Neural crest cell (in vitro differentiated cells): ENCODE measurements at regions not wholly inside any gene's neighbourhood (a gene's known extent, or its start where the extent isn't known, plus 50 kb on each side); places are given as distances from the start of the nearest gene placed in this dataset.

Experiments used
- DNase-seq: peaks from one replicate; pipeline ENCODE4 v3.0.0; 2021; ENCODE audit warnings: low read depth, mixed read lengths, low spot score
- H3K27ac Mint-ChIP-seq: one replicate; pipeline ENCODE4 v1.8.0; 2021; ENCODE audit warnings: mild to moderate bottlenecking, mixed read lengths; ENCODE audit not compliant: unreplicated experiment
- H3K27me3 Mint-ChIP-seq: 2 replicates; pipeline ENCODE4 v1.8.0; 2021; ENCODE audit warnings: low read depth, mild to moderate bottlenecking, mixed read lengths
- H3K36me3 Mint-ChIP-seq: 2 replicates; pipeline ENCODE4 v1.8.0; 2021; ENCODE audit warnings: low read depth, mild to moderate bottlenecking, mixed read lengths
- H3K4me1 Mint-ChIP-seq: 2 replicates; pipeline ENCODE4 v1.8.0; 2021; ENCODE audit warnings: mixed read lengths
- H3K4me3 Mint-ChIP-seq: one replicate; pipeline ENCODE4 v1.8.0; 2021; ENCODE audit warnings: mild to moderate bottlenecking, mixed read lengths
- H3K9me3 Mint-ChIP-seq: 2 replicates; pipeline ENCODE4 v1.8.0; 2021; ENCODE audit warnings: mixed read lengths
- TF ChIP-seq, protein P1 (sequence below): fragments of 200-600 bp; sonication (generic); conservative IDR thresholded peaks from 2 replicates; pipeline ENCODE4 v1.5.0; 2021; ENCODE audit warnings: antibody characterized with exemption, mild to moderate bottlenecking

DNA sequence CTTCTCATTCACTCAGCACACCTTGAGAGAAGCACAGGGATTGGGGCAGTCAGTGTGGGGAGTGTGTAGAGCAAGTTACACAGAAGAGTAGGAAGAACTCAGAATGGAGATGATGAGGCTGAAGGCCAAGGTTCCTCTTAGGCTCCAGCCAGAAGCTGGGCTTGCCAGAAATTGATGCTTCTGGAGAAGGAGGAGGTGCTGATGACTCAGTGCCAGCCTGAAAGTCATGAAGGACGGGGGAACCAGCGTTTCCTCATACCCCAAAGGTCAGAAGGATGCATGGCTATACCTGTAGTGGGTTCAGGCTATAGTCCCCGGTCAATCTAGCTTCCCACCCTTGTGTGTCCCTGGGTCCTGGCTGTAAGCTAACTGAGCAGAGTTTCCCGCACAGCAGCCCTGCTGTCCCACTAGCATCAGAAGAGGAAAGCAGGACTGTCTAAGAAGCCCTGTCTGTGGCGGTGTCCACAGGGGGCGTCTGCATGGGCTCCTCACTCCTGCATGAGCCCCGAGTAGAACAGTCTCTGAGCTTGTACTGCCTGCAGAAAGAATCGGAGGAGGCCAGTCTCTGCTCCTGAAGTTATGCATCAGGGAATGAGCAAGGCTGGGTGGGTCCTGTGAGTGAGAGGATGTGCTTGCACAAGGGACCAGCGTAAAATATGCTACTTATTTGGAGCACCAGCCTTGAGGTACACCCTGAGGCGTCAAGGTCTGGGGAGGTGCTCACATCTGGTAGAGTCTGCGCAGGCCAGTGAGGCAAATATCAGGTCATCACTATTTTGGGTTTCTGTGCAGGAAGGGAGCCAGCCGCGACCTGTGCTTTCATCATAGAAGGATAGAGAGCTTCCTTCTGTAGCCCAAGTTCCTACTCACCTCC lies 148.5 kb downstream of the MRPL14 start:
- TF ChIP-seq, protein P1, sequence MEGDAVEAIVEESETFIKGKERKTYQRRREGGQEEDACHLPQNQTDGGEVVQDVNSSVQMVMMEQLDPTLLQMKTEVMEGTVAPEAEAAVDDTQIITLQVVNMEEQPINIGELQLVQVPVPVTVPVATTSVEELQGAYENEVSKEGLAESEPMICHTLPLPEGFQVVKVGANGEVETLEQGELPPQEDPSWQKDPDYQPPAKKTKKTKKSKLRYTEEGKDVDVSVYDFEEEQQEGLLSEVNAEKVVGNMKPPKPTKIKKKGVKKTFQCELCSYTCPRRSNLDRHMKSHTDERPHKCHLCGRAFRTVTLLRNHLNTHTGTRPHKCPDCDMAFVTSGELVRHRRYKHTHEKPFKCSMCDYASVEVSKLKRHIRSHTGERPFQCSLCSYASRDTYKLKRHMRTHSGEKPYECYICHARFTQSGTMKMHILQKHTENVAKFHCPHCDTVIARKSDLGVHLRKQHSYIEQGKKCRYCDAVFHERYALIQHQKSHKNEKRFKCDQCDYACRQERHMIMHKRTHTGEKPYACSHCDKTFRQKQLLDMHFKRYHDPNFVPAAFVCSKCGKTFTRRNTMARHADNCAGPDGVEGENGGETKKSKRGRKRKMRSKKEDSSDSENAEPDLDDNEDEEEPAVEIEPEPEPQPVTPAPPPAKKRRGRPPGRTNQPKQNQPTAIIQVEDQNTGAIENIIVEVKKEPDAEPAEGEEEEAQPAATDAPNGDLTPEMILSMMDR: no peak
- Mint-ChIP-seq H3K36me3 (no peaks in the 10 kb centered on the region), H3K27me3 (no peaks in the 10 kb centered on the region)

DNA sequence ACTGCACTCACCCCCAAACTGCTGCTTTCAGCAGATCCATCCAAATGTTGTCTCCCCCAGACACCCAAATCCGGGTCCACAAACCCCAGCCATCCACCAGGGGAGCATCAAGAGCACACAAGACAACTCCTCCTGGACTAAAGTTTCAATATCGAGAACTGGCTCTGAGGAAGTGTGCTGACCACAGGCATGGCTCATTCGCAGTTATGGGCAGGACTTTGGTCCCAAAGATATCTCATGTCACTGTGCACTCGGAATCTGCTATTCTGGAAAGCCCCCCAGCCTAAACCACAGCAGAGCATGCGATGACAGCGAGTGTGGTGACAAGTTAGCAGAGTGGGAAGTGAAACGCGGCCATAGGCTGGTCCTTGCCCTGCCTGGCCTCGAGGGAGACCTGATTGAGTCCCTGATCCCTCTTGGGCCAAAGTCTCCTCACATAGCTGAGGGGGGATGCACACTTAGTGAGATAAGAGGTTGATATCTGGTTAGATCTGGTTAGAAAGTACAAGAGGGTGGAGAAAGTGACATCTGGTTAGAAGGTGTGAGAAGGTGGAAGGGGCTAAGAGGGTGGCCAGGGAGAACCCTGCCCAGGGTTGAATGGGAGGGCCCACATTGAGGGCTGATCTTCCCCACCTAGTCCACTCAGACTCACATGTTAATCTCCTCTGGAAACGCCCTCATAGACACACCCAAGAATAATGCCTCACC lies 149.7 kb downstream of the MRPL14 start:
- Mint-ChIP-seq H3K4me1 (no peaks in the 10 kb centered on the region), H3K27me3 (no peaks in the 10 kb centered on the region), H3K36me3 (no peaks in the 10 kb centered on the region), H3K4me3 (no peak overlapping the region), H3K27ac (no peak overlapping the region), H3K9me3 (no peaks in the 10 kb centered on the region)
- TF ChIP-seq, protein P1: no peak
- no peak for DNase-seq

More for the DNA sequence above, 148.5 kb downstream of the MRPL14 start:
- H3K4me1 Mint-ChIP-seq: no peaks in the 10 kb centered on the region
- H3K4me3 Mint-ChIP-seq: no peak overlapping the region
- DNase-seq: no peak
- H3K27ac Mint-ChIP-seq: no peak overlapping the region
- no peaks in the 10 kb centered on the region for H3K9me3 Mint-ChIP-seq

DNA sequence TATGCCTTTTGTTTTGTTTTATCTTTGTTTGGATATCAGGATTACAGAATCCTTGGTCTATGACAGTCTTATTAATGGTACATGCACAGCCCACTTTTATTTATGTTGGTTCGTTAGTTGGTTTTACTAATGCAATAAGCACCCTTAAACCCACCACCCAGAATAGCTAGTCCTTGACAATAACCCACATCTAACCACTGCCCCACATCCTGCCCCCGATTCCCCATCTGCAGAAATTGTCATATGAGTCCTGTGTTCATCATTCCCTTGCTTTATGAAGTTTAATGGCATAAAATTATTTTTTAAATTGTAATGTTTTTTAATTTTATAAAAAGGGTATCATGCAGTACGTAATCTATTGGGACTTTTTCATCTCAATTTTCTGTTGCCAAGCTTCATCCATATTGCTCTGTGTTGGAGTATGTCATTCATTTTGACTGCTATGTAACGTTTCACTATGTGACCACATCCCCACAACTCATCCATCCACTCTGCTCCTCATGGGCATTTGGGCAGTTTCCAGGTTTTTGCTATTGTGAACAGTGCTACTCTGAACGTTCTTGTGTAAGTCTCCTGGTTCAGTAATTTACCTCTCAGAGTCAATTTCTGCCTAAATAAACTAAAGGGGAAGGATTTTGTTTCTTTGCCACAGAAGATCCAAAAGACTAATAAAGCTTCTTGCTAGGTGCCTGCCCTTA lies 150.4 kb downstream of the MRPL14 start:
- no peak for DNase-seq
- Mint-ChIP-seq H3K36me3 (no peaks in the 10 kb centered on the region), H3K27me3 (peaks cover 3% of the 10 kb centered on the region), H3K27ac (no peak overlapping the region), H3K9me3 (no peaks in the 10 kb centered on the region), H3K4me1 (no peaks in the 10 kb centered on the region), H3K4me3 (no peak overlapping the region)
- TF ChIP-seq, protein P1: no peak

DNA sequence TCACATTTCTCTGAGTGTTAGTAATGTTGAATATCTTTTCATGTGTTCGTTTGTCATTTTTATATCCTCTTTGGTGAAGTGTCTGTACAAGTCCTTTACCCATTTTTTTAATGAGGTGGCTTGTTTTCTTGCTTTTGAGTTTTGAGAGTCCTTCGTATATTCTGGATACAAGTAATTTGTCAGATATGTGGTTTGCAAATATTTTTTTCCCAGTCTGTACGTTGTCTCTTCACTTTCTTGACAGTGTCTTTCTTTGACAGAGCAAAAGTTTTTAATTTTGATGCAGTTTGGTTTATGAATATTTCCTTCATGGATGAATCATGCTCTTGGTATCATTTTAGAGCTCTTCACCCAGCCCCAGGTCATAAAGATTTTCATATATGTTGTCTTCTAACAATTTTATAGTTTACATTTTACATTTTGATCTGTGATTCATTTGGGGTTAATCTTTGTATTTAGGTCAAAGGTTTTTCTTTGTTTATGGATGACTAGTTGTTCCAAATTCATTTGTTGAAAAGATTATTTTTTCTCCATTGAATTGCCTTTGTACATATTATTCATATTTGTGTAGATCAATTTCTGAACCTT lies 152.5 kb downstream of the MRPL14 start:
- H3K4me1 Mint-ChIP-seq: no peaks in the 10 kb centered on the region

DNA sequence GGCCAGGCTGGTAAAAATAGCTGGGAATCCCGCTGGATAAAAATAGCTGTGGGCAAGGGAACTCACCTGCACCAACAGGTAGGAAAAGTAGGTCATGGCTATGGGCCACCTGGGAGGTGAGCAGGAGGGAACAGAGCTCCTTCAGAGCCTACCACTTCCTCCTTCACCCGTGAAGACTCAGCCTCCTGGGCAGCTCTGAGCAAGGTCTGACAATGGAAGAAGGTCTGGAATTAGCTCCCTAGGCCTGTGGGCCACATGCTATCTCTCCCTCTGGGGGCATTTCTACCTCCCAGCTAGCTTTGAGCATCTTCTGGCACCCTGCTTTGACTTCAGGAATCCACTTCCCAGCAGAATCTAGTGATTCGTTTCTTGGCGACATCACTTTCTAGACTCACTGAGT lies 153.9 kb downstream of the MRPL14 start:
- peaks cover 8% of the 10 kb centered on the region for H3K4me1 Mint-ChIP-seq
- H3K27me3 Mint-ChIP-seq: peaks cover 9% of the 10 kb centered on the region
- H3K9me3 Mint-ChIP-seq: no peaks in the 10 kb centered on the region
- no peak overlapping the region for H3K27ac Mint-ChIP-seq
- no peak overlapping the region for H3K4me3 Mint-ChIP-seq
- TF ChIP-seq, protein P1: no peak
- no peaks in the 10 kb centered on the region for H3K36me3 Mint-ChIP-seq
- no peak for DNase-seq

More for the DNA sequence above, 152.5 kb downstream of the MRPL14 start:
- Mint-ChIP-seq H3K27me3 (peaks cover 9% of the 10 kb centered on the region), H3K36me3 (no peaks in the 10 kb centered on the region), H3K9me3 (no peaks in the 10 kb centered on the region), H3K4me3 (no peak overlapping the region), H3K27ac (no peak overlapping the region)
- no peak for DNase-seq
- TF ChIP-seq, protein P1: no peak
